ENCODE measurements at regions not wholly inside any gene's neighbourhood (a gene's known extent, or its start where the extent isn't known, plus 50 kb on each side); places are given as distances from the start of the nearest gene placed in this dataset.

DNA sequence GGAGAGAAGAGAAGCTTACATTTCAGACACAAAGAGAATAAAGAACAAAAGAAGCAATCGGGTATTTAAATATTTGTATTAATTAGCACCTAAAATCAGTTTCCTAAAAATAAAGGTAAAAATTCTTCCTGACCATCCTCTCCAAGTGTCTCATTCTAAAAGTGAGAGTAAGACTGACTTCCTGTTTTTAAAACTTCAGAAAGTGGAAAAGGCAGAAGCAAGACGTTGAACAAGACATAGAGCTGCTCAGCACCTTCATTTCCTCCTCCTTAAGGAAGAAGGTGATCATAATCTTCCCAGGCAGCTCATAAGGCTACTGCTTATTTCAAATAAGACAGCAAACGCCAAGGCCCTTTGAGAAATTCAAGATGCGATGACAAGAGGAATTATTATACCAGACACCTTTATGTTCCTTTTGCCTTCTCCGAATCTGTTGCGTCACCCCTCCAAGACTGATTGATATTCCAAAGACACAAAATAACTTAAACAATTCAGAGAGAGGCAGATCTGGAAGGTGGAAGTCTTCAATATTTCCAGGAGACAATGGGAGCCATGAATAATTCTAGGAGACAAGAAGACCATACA, 238.8 kb upstream of the TLE3 start:
- TF ChIP-seq, protein P1, sequence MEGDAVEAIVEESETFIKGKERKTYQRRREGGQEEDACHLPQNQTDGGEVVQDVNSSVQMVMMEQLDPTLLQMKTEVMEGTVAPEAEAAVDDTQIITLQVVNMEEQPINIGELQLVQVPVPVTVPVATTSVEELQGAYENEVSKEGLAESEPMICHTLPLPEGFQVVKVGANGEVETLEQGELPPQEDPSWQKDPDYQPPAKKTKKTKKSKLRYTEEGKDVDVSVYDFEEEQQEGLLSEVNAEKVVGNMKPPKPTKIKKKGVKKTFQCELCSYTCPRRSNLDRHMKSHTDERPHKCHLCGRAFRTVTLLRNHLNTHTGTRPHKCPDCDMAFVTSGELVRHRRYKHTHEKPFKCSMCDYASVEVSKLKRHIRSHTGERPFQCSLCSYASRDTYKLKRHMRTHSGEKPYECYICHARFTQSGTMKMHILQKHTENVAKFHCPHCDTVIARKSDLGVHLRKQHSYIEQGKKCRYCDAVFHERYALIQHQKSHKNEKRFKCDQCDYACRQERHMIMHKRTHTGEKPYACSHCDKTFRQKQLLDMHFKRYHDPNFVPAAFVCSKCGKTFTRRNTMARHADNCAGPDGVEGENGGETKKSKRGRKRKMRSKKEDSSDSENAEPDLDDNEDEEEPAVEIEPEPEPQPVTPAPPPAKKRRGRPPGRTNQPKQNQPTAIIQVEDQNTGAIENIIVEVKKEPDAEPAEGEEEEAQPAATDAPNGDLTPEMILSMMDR (IDR thresholded peaks at IDR 0.05; ENCODE audit: insufficient read depth, low read depth, low read length, missing control alignments) = no peak
- DNase-seq (ENCODE audit: low read depth) = no peak
- H3K4me3 ChIP-seq (ENCODE audit: low read length) = no peak overlapping the region

DNA sequence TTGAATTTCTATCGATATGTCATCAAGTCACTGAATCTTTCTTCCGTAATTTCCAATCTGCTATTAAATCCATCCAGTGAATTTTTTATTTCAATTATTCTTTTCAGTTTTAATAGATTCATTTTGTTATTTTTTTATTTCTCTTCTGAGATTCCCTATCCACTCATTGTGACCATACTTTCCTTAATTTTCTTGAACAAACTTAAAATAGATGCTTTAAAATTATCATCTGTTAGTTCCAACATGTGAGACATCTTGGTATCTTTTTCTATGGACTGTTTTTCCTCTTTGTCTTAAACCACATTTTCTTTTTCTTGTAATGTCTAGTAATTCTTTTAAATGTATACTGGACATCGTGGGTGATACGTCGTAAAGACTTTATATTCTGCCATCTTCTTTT, 236.6 kb upstream of the TLE3 start:
- no peak for DNase-seq (ENCODE audit: low read depth)
- TF ChIP-seq, protein P1 (IDR thresholded peaks at IDR 0.05; ENCODE audit: insufficient read depth, low read depth, low read length, missing control alignments) = no peak

DNA sequence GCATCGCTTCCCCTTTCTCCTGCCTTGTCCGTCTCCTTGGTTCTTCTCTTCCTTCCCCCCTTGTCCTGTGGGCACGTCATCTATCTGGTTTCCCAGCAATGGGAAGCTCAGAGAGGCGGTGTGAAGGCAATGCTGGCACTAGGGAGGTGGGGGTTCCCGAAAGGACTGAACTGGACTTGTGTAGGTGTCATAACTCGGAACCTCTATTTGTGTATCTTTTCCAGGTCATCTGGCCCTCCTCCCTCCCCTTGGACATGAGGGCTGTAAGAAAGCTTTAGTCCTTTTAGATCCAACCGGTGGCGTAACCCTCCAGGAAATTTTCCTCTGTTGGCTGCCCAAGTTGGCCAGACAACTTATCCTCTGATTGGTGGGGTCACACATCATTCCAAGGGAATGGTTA, 231.5 kb upstream of the TLE3 start:
- DNase-seq (ENCODE audit: low read depth) = no peak
- TF ChIP-seq, protein P1 (IDR thresholded peaks at IDR 0.05; ENCODE audit: insufficient read depth, low read depth, low read length, missing control alignments) = no peak

More for the DNA sequence above, 236.6 kb upstream of the TLE3 start:
- no peak overlapping the region for H3K4me3 ChIP-seq (ENCODE audit: low read length)

DNA sequence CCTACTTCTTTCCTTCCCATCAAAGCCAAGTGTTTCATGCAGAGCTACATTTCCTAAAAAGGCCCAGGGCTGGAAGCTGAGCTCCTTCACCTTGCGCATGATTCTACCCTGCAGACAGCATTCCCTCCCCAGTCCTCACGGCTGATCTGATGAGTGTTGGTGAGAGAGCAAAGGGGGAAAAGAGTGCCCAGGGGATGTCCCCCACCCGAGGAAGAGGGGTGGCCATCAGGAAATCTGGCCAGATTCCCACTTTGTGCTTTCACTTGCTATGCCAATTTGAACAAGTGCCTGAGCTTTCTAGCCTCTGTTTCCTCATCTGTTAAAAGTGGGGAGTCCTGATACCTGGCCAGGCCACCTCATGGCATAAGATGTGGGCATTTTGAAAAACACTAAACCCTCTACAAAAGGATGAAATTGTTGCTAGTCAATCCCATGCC, 231.0 kb upstream of the TLE3 start:
- DNase-seq (ENCODE audit: low read depth) = no peak
- TF ChIP-seq, protein P1 (IDR thresholded peaks at IDR 0.05; ENCODE audit: insufficient read depth, low read depth, low read length, missing control alignments) = no peak
- no peak overlapping the region for H3K4me3 ChIP-seq (ENCODE audit: low read length)

More for the DNA sequence above, 231.5 kb upstream of the TLE3 start:
- H3K4me3 ChIP-seq (ENCODE audit: low read length) = no peak overlapping the region

DNA sequence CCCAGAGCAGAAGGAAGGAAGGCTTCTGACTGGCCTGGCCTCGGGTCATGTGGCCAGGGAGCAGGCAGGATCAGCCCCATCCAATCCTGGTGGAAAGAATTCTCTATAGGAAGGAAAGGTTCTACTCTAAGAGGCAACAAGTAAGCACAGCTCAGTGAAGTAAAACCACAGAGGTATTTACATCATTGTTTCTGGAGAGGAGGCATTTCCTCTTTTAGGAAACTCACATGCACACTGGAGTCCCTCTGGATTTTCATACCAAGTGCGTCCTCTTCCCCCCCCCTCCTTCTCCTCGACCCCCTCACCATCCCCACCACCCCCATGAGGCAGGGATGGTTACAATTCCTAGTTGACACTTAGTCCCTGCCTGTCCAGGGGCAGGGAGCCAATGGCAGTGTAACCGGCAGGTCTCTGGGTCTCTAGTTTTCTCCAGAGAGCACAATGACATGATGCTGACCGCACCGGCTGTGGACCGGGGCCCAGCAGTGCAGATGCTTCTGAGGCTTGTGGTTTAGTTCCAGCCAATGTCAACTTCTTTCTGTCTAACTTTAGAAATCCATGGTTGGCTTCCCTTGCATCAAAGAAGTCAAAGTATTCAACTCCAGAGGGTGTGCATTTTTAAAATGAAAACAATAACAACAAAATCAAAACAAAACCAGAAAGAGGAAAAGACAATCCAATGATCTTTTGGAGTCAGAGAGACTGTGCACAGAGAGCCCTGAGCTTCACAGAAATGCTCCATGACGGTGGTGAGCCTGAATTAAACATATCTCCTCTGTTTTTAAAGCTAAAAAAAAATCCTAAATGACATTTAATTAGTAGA, 230.3 kb upstream of the TLE3 start:
- H3K4me3 ChIP-seq (ENCODE audit: low read length) = no peak overlapping the region
- TF ChIP-seq, protein P1 (IDR thresholded peaks at IDR 0.05; ENCODE audit: insufficient read depth, low read depth, low read length, missing control alignments) = no peak
- no peak for DNase-seq (ENCODE audit: low read depth)

DNA sequence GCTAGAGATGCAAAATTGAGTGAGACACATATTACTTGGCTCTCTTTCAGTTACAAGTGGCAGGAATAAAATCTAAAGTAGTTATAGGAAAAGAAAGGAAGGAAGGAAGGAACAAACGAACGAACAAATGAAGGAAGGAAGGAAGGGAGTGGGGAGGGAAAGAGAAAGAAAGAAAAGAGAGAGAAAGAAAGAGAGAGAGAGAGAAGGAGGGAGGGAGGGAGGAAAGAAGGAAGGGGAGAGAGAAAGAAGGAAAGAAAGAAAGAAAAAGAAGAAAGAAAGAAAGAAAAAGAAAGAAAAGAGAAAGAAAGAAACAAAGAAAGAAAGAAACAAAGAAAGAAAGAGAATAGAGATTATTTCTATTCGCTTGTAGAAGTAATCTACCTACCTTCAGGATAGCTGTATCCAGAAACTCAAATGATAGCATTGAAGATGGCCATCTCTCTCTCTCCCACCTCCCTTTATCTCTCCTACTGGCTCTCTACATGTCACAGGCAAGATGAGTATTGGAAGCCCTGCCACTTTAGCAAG, 229.7 kb upstream of the TLE3 start:
- no peak overlapping the region for H3K4me3 ChIP-seq (ENCODE audit: low read length)
- no peak for DNase-seq (ENCODE audit: low read depth)
- TF ChIP-seq, protein P1 (IDR thresholded peaks at IDR 0.05; ENCODE audit: insufficient read depth, low read depth, low read length, missing control alignments) = no peak

All from epithelial cell of esophagus (primary cell).